Spleen (tissue), 7 donors: ENCODE measurements at regions not wholly inside any gene's neighbourhood (a gene's known extent, or its start where the extent isn't known, plus 50 kb on each side); places are given as distances from the start of the nearest gene placed in this dataset.

ENCODE experiments used
- POLR2A ChIP-seq, 3 donors: fragments of 450-650 bp; IDR thresholded peaks; one replicate each; pipeline ENCODE4 v1.5.1; 2017; ENCODE audit warnings: antibody characterized with exemption in 3 of 3, mild to moderate bottlenecking in 1 of 3
- POLR2AphosphoS5 ChIP-seq, 3 donors: sonication (generic); formaldehyde crosslinking; IDR thresholded peaks; one replicate each; pipeline ENCODE4 v1.5.1; 2017; ENCODE audit warnings: antibody characterized with exemption in 3 of 3
- TF ChIP-seq, protein P1 (sequence below), 11 experiments: fragments of 200-600 bp in 7 of 11; fragments of 450-650 bp in 4 of 11; sonication (generic) in 4 of 11; IDR thresholded peaks in 8 of 11; conservative IDR thresholded peaks in 3 of 11; 1 replicate in 7 of 11; 2 replicates in 4 of 11; pipeline versions ENCODE4 v1.4.0 to v1.8.0; 2016 to 2021; ENCODE audit warnings: antibody characterized with exemption in 11 of 11, inconsistent platforms in 4 of 11, mild to moderate bottlenecking in 1 of 11
- donor health status: DM: no; HTN: no; CAD: no; lungs with moderate emphysema.
- donor health status: DM: no; HTN: no; CAD: no.
- donor health status: DM: no; HTN: no; CAD: no.

DNA sequence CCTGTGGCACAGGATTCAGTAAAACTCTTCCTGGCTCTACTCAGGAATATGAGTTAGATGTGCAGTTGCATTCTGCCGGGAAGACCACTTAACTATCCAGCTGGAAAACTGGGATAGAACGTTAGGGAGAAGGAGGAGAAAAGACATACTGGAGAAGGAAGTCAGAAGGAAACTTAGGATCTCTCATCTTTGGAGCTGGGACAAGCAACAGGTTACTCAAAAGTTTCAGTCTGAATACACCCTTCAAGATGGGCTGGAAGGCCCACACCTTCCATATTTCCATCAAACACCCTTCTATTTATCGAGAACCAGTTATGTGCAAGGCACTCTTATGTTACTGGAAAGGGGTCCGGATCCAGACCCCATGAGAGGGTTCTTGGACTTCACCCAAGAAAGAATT is 440.4 kb upstream of the NRP1 start:
- TF ChIP-seq, protein P1, sequence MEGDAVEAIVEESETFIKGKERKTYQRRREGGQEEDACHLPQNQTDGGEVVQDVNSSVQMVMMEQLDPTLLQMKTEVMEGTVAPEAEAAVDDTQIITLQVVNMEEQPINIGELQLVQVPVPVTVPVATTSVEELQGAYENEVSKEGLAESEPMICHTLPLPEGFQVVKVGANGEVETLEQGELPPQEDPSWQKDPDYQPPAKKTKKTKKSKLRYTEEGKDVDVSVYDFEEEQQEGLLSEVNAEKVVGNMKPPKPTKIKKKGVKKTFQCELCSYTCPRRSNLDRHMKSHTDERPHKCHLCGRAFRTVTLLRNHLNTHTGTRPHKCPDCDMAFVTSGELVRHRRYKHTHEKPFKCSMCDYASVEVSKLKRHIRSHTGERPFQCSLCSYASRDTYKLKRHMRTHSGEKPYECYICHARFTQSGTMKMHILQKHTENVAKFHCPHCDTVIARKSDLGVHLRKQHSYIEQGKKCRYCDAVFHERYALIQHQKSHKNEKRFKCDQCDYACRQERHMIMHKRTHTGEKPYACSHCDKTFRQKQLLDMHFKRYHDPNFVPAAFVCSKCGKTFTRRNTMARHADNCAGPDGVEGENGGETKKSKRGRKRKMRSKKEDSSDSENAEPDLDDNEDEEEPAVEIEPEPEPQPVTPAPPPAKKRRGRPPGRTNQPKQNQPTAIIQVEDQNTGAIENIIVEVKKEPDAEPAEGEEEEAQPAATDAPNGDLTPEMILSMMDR (IDR thresholded peaks at IDR 0.05 in 8 of 11, conservative IDR thresholded peaks at IDR 0.05 in 3 of 11), result no peak
- TF ChIP-seq POLR2A (IDR thresholded peaks at IDR 0.05) (no peak), POLR2AphosphoS5 (IDR thresholded peaks at IDR 0.05) (no peak)
